ENCODE measurements at regions not wholly inside any gene's neighbourhood (a gene's known extent, or its start where the extent isn't known, plus 50 kb on each side); places are given as distances from the start of the nearest gene placed in this dataset.

DNA sequence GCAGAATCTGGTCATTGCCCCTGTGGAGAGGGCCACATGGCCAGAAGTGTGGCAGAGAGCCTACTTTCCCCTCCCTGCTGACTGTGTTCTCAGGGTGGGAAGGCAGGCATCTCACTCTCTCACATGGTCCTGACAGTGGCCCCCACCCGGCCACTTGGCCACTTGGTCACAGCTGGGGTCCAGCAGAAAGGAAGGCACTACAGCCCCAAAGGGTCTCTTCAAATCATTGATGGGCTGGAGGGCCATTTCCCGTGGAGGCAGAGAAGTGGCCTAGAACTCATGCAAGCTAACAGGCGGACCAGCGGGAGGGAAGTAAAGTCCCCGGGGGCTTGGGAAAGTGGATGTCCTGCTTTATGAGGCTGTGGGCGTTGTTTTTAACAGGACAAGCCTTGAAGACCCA lies 125.3 kb downstream of the EMX2 start:
- TF ChIP-seq, protein P1, sequence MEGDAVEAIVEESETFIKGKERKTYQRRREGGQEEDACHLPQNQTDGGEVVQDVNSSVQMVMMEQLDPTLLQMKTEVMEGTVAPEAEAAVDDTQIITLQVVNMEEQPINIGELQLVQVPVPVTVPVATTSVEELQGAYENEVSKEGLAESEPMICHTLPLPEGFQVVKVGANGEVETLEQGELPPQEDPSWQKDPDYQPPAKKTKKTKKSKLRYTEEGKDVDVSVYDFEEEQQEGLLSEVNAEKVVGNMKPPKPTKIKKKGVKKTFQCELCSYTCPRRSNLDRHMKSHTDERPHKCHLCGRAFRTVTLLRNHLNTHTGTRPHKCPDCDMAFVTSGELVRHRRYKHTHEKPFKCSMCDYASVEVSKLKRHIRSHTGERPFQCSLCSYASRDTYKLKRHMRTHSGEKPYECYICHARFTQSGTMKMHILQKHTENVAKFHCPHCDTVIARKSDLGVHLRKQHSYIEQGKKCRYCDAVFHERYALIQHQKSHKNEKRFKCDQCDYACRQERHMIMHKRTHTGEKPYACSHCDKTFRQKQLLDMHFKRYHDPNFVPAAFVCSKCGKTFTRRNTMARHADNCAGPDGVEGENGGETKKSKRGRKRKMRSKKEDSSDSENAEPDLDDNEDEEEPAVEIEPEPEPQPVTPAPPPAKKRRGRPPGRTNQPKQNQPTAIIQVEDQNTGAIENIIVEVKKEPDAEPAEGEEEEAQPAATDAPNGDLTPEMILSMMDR (IDR thresholded peaks at IDR 0.05; ENCODE audit: extremely low read depth in 1 of 2, insufficient read depth in 1 of 2, low read depth in 1 of 2, low read length in 2 of 2) = no peak
- TF ChIP-seq MAX (IDR thresholded peaks at IDR 0.05; ENCODE audit: insufficient read depth, insufficient read length) = no peak
- no peak for TF ChIP-seq POLR2AphosphoS5 (IDR thresholded peaks at IDR 0.05; ENCODE audit: insufficient read depth, low read depth, low read length)
- TF ChIP-seq FOS (IDR thresholded peaks at IDR 0.05; ENCODE audit: borderline replicate concordance, insufficient read depth, low read length) = no peak

Measured in endothelial cell of umbilical vein (primary cell).